ENCODE measurements at regions not wholly inside any gene's neighbourhood (a gene's known extent, or its start where the extent isn't known, plus 50 kb on each side); places are given as distances from the start of the nearest gene placed in this dataset.

GRCh38 chr2:144690771-144691170 is 170.9 kb upstream of the ZEB2 start:
- TF ChIP-seq CTCF (IDR thresholded peaks at IDR 0.05), result no peak
- no peak for TF ChIP-seq POLR2A (IDR thresholded peaks at IDR 0.05)

Measured in sigmoid colon (tissue), 3 donors.